Erythroblast (primary cell): ENCODE measurements at regions not wholly inside any gene's neighbourhood (a gene's known extent, or its start where the extent isn't known, plus 50 kb on each side); places are given as distances from the start of the nearest gene placed in this dataset.

ENCODE experiments used
- GATA1 ChIP-seq: IDR thresholded peaks from 2 replicates; pipeline ENCODE4 v1.6.1; 2011; ENCODE audit warnings: low read depth, mild to moderate bottlenecking, control low read depth, low read length, moderate library complexity
- POLR2A ChIP-seq: IDR thresholded peaks from 2 replicates; pipeline ENCODE4 v1.6.1; 2011; ENCODE audit warnings: mild to moderate bottlenecking, low read length

DNA sequence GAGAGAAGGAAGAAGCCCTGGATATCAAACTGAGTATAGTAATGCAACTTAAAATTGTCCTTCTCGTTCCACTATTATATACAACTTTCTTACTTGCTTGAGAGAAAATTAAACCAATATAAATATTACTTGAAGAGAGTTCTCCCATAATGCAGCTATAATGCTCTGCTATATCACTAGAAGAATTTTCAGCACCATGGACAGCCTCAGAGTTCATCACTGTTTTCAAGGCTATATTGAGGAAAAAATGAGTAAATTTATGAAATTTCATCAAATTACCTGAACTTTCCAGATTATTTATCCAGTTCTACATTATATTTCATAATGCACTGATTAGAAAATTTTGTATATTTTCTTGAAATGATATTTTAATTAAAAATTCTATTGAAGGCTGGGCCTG lies 1053.5 kb upstream of the FAM98A start:
- TF ChIP-seq POLR2A (no peak), GATA1 (no peak)
